Peyer's patch (tissue), 4 donors: ENCODE measurements at regions not wholly inside any gene's neighbourhood (a gene's known extent, or its start where the extent isn't known, plus 50 kb on each side); places are given as distances from the start of the nearest gene placed in this dataset.

Experiments used
- POLR2A ChIP-seq, 2 donors: fragments of 450-650 bp; IDR thresholded peaks; one replicate each; pipeline ENCODE4 v1.5.1; 2017; ENCODE audit warnings: antibody characterized with exemption in 2 of 2, mild to moderate bottlenecking in 2 of 2, moderate library complexity in 2 of 2
- TF ChIP-seq, protein P1 (sequence below), 6 experiments: fragments of 450-650 bp in 4 of 6; fragments of 200-600 bp in 2 of 6; sonication (generic) in 1 of 6; IDR thresholded peaks; one replicate each; pipeline ENCODE4 v1.5.1; 2017 to 2019; ENCODE audit warnings: antibody characterized with exemption in 6 of 6, mild to moderate bottlenecking in 3 of 6, moderate library complexity in 1 of 6

DNA sequence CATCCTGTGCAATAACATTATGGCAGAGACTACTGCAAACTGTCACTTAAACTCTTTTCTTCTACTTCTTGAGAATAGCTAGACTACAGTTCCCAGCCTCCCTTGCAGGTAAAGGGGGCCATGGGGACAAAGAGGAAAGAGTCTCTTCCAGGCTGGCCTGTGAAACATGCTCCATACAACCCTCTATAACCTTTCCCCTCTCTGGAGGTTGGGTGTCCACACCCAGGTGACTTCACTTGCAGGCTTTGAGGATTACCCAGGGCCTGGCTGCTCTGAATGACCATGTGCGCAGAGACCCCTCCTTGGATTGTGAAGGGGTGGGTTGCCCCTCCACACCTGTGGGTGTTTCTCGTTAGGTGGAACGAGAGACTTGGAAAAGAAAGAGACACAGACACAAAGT, 84.1 kb downstream of the SEC61G start:
- TF ChIP-seq, protein P1, sequence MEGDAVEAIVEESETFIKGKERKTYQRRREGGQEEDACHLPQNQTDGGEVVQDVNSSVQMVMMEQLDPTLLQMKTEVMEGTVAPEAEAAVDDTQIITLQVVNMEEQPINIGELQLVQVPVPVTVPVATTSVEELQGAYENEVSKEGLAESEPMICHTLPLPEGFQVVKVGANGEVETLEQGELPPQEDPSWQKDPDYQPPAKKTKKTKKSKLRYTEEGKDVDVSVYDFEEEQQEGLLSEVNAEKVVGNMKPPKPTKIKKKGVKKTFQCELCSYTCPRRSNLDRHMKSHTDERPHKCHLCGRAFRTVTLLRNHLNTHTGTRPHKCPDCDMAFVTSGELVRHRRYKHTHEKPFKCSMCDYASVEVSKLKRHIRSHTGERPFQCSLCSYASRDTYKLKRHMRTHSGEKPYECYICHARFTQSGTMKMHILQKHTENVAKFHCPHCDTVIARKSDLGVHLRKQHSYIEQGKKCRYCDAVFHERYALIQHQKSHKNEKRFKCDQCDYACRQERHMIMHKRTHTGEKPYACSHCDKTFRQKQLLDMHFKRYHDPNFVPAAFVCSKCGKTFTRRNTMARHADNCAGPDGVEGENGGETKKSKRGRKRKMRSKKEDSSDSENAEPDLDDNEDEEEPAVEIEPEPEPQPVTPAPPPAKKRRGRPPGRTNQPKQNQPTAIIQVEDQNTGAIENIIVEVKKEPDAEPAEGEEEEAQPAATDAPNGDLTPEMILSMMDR (IDR thresholded peaks at IDR 0.05): no peak
- no peak for TF ChIP-seq POLR2A (IDR thresholded peaks at IDR 0.05)
